Omental fat pad (tissue), 3 donors: ENCODE measurements at regions not wholly inside any gene's neighbourhood (a gene's known extent, or its start where the extent isn't known, plus 50 kb on each side); places are given as distances from the start of the nearest gene placed in this dataset.

Source experiments
- ATAC-seq: fragments of 150-250 bp; one replicate; pipeline ENCODE4 v1.9.1; 2016; ENCODE audit warnings: mild to moderate bottlenecking, moderate library complexity; ENCODE audit not compliant: low FRiP score
- DNase-seq: peaks from one replicate; pipeline ENCODE4 v3.0.0-alpha.2; 2019; ENCODE audit warnings: low spot score
- CTCF ChIP-seq, 3 donors: fragments of 450-650 bp; IDR thresholded peaks; one replicate each; pipeline ENCODE4 v1.5.1; 2016 to 2017; ENCODE audit warnings: antibody characterized with exemption in 3 of 3, mild to moderate bottlenecking in 3 of 3, moderate library complexity in 2 of 3

- no peak for ATAC-seq
- no peak for TF ChIP-seq CTCF (IDR thresholded peaks at IDR 0.05)
- no peak for DNase-seq
These were observed 237.0 kb downstream of the PTPRU start for GRCh38 chr1:29473161-29473855.

GRCh38 chr1:29471487-29472313, 235.4 kb downstream of the PTPRU start:
- no peak for TF ChIP-seq CTCF (IDR thresholded peaks at IDR 0.05)
- DNase-seq (no peak), ATAC-seq (no peak)

GRCh38 chr1:29470788-29471119, 234.4 kb downstream of the PTPRU start:
- no peak for ATAC-seq
- no peak for TF ChIP-seq CTCF (IDR thresholded peaks at IDR 0.05)
- DNase-seq = no peak

GRCh38 chr1:29470087-29470787, 233.9 kb downstream of the PTPRU start:
- no peak for TF ChIP-seq CTCF (IDR thresholded peaks at IDR 0.05)
- DNase-seq (no peak), ATAC-seq (no peak)

- DNase-seq (no peak), ATAC-seq (no peak)
- TF ChIP-seq CTCF (IDR thresholded peaks at IDR 0.05) = no peak
These were observed 233.1 kb downstream of the PTPRU start for GRCh38 chr1:29469457-29469856.

GRCh38 chr1:29467989-29468900, 231.9 kb downstream of the PTPRU start:
- ATAC-seq (no peak), DNase-seq (no peak)
- no peak for TF ChIP-seq CTCF (IDR thresholded peaks at IDR 0.05)
